NB4 (cell line): ENCODE measurements at regions not wholly inside any gene's neighbourhood (a gene's known extent, or its start where the extent isn't known, plus 50 kb on each side); places are given as distances from the start of the nearest gene placed in this dataset.

ENCODE experiments used
- CTCF ChIP-seq: IDR thresholded peaks from one replicate; pipeline ENCODE4 v1.5.1; 2012; ENCODE audit warnings: low read depth, low read length
- MAX ChIP-seq: IDR thresholded peaks from 2 replicates; pipeline ENCODE4 v1.6.1; 2011; ENCODE audit warnings: low read depth, low read length
- POLR2A ChIP-seq: IDR thresholded peaks from 2 replicates; pipeline ENCODE4 v1.6.1; 2011; ENCODE audit warnings: mild to moderate bottlenecking; ENCODE audit not compliant: insufficient read length; ENCODE audit errors: extremely low read depth

GRCh38 chr2:22795287-22795866 lies 589.6 kb upstream of the KLHL29 start:
- TF ChIP-seq CTCF, result no peak
- no peak for TF ChIP-seq POLR2A
- TF ChIP-seq MAX, result no peak
